ENCODE measurements at regions not wholly inside any gene's neighbourhood (a gene's known extent, or its start where the extent isn't known, plus 50 kb on each side); places are given as distances from the start of the nearest gene placed in this dataset.

- H3K9ac ChIP-seq (ENCODE audit: low read length): no peak overlapping the region
- no peak overlapping the region for H3K4me3 ChIP-seq (ENCODE audit: low read length)
- no peak overlapping the region for H3K27ac ChIP-seq (ENCODE audit: low read length)
- peaks cover 3% of the 10 kb centered on the region for H3K9me3 ChIP-seq (ENCODE audit: control insufficient read depth, low read depth, low read length)
- no peaks in the 10 kb centered on the region for H3K27me3 ChIP-seq (ENCODE audit: control insufficient read depth, insufficient read depth, low read length)
- H3K36me3 ChIP-seq (ENCODE audit: control insufficient read depth, low read depth, low read length): no peaks in the 10 kb centered on the region
- H3K4me1 ChIP-seq (ENCODE audit: control insufficient read depth, low read depth, low read length): no peaks in the 10 kb centered on the region
Observed at GRCh38 chr10:36236341-36236740, 594.2 kb upstream of the FZD8 start.

GRCh38 chr10:36232935-36233334 is 590.8 kb upstream of the FZD8 start:
- no peaks in the 10 kb centered on the region for H3K4me1 ChIP-seq (ENCODE audit: control insufficient read depth, low read depth, low read length)
- no peaks in the 10 kb centered on the region for H3K36me3 ChIP-seq (ENCODE audit: control insufficient read depth, low read depth, low read length)
- no peak overlapping the region for H3K9ac ChIP-seq (ENCODE audit: low read length)
- no peaks in the 10 kb centered on the region for H3K9me3 ChIP-seq (ENCODE audit: control insufficient read depth, low read depth, low read length)
- H3K27ac ChIP-seq (ENCODE audit: low read length): no peak overlapping the region
- no peaks in the 10 kb centered on the region for H3K27me3 ChIP-seq (ENCODE audit: control insufficient read depth, insufficient read depth, low read length)
- H3K4me3 ChIP-seq (ENCODE audit: low read length): no peak overlapping the region

GRCh38 chr10:36224431-36224985 is 582.4 kb upstream of the FZD8 start:
- Histone ChIP-seq H3K9ac (ENCODE audit: low read length) (no peak overlapping the region), H3K9me3 (ENCODE audit: control insufficient read depth, low read depth, low read length) (no peaks in the 10 kb centered on the region)

GRCh38 chr10:36221101-36221500 is 579.0 kb upstream of the FZD8 start:
- no peaks in the 10 kb centered on the region for H3K36me3 ChIP-seq (ENCODE audit: control insufficient read depth, low read depth, low read length)
- H3K27me3 ChIP-seq (ENCODE audit: control insufficient read depth, insufficient read depth, low read length): no peaks in the 10 kb centered on the region
- no peak overlapping the region for H3K27ac ChIP-seq (ENCODE audit: low read length)
- H3K9me3 ChIP-seq (ENCODE audit: control insufficient read depth, low read depth, low read length): no peaks in the 10 kb centered on the region
- no peak overlapping the region for H3K9ac ChIP-seq (ENCODE audit: low read length)
- no peak overlapping the region for H3K4me3 ChIP-seq (ENCODE audit: low read length)
- H3K4me1 ChIP-seq (ENCODE audit: control insufficient read depth, low read depth, low read length): no peaks in the 10 kb centered on the region

More at GRCh38 chr10:36224431-36224985, 582.4 kb upstream of the FZD8 start:
- no peaks in the 10 kb centered on the region for H3K27me3 ChIP-seq (ENCODE audit: control insufficient read depth, insufficient read depth, low read length)
- no peaks in the 10 kb centered on the region for H3K4me1 ChIP-seq (ENCODE audit: control insufficient read depth, low read depth, low read length)
- no peak overlapping the region for H3K27ac ChIP-seq (ENCODE audit: low read length)
- H3K4me3 ChIP-seq (ENCODE audit: low read length): no peak overlapping the region
- H3K36me3 ChIP-seq (ENCODE audit: control insufficient read depth, low read depth, low read length): no peaks in the 10 kb centered on the region

GRCh38 chr10:36220151-36220550 is 578.1 kb upstream of the FZD8 start:
- Histone ChIP-seq H3K27ac (ENCODE audit: low read length) (no peak overlapping the region), H3K9ac (ENCODE audit: low read length) (no peak overlapping the region), H3K9me3 (ENCODE audit: control insufficient read depth, low read depth, low read length) (no peaks in the 10 kb centered on the region), H3K36me3 (ENCODE audit: control insufficient read depth, low read depth, low read length) (no peaks in the 10 kb centered on the region), H3K27me3 (ENCODE audit: control insufficient read depth, insufficient read depth, low read length) (no peaks in the 10 kb centered on the region), H3K4me3 (ENCODE audit: low read length) (no peak overlapping the region), H3K4me1 (ENCODE audit: control insufficient read depth, low read depth, low read length) (no peaks in the 10 kb centered on the region)

GRCh38 chr10:36211856-36212255 is 569.8 kb upstream of the FZD8 start:
- H3K4me3 ChIP-seq (ENCODE audit: low read length): no peak overlapping the region
- no peaks in the 10 kb centered on the region for H3K27me3 ChIP-seq (ENCODE audit: control insufficient read depth, insufficient read depth, low read length)
- no peaks in the 10 kb centered on the region for H3K9me3 ChIP-seq (ENCODE audit: control insufficient read depth, low read depth, low read length)
- no peaks in the 10 kb centered on the region for H3K36me3 ChIP-seq (ENCODE audit: control insufficient read depth, low read depth, low read length)
- no peak overlapping the region for H3K9ac ChIP-seq (ENCODE audit: low read length)
- no peak overlapping the region for H3K27ac ChIP-seq (ENCODE audit: low read length)
- no peaks in the 10 kb centered on the region for H3K4me1 ChIP-seq (ENCODE audit: control insufficient read depth, low read depth, low read length)

GRCh38 chr10:36209480-36209879 is 567.4 kb upstream of the FZD8 start:
- Histone ChIP-seq H3K4me3 (ENCODE audit: low read length) (no peak overlapping the region), H3K27ac (ENCODE audit: low read length) (no peak overlapping the region), H3K4me1 (ENCODE audit: control insufficient read depth, low read depth, low read length) (no peaks in the 10 kb centered on the region), H3K9ac (ENCODE audit: low read length) (no peak overlapping the region), H3K9me3 (ENCODE audit: control insufficient read depth, low read depth, low read length) (no peaks in the 10 kb centered on the region), H3K27me3 (ENCODE audit: control insufficient read depth, insufficient read depth, low read length) (no peaks in the 10 kb centered on the region), H3K36me3 (ENCODE audit: control insufficient read depth, low read depth, low read length) (no peaks in the 10 kb centered on the region)

GRCh38 chr10:36202881-36203280 is 560.8 kb upstream of the FZD8 start:
- Histone ChIP-seq H3K27ac (ENCODE audit: low read length) (no peak overlapping the region), H3K36me3 (ENCODE audit: control insufficient read depth, low read depth, low read length) (no peaks in the 10 kb centered on the region), H3K9ac (ENCODE audit: low read length) (no peak overlapping the region), H3K9me3 (ENCODE audit: control insufficient read depth, low read depth, low read length) (no peaks in the 10 kb centered on the region), H3K4me3 (ENCODE audit: low read length) (no peak overlapping the region), H3K27me3 (ENCODE audit: control insufficient read depth, insufficient read depth, low read length) (no peaks in the 10 kb centered on the region), H3K4me1 (ENCODE audit: control insufficient read depth, low read depth, low read length) (no peaks in the 10 kb centered on the region)

GRCh38 chr10:36200577-36200976 is 558.5 kb upstream of the FZD8 start:
- Histone ChIP-seq H3K4me1 (ENCODE audit: control insufficient read depth, low read depth, low read length) (no peaks in the 10 kb centered on the region), H3K27me3 (ENCODE audit: control insufficient read depth, insufficient read depth, low read length) (no peaks in the 10 kb centered on the region), H3K9me3 (ENCODE audit: control insufficient read depth, low read depth, low read length) (no peaks in the 10 kb centered on the region), H3K36me3 (ENCODE audit: control insufficient read depth, low read depth, low read length) (no peaks in the 10 kb centered on the region), H3K4me3 (ENCODE audit: low read length) (no peak overlapping the region), H3K27ac (ENCODE audit: low read length) (no peak overlapping the region), H3K9ac (ENCODE audit: low read length) (no peak overlapping the region)

GRCh38 chr10:36198322-36198721 is 556.2 kb upstream of the FZD8 start:
- no peaks in the 10 kb centered on the region for H3K36me3 ChIP-seq (ENCODE audit: control insufficient read depth, low read depth, low read length)
- no peaks in the 10 kb centered on the region for H3K9me3 ChIP-seq (ENCODE audit: control insufficient read depth, low read depth, low read length)
- no peaks in the 10 kb centered on the region for H3K27me3 ChIP-seq (ENCODE audit: control insufficient read depth, insufficient read depth, low read length)
- no peak overlapping the region for H3K9ac ChIP-seq (ENCODE audit: low read length)
- H3K27ac ChIP-seq (ENCODE audit: low read length): no peak overlapping the region
- H3K4me1 ChIP-seq (ENCODE audit: control insufficient read depth, low read depth, low read length): peaks cover 14% of the 10 kb centered on the region
- no peak overlapping the region for H3K4me3 ChIP-seq (ENCODE audit: low read length)

- no peak overlapping the region for H3K4me3 ChIP-seq (ENCODE audit: low read length)
- peaks cover 10% of the 10 kb centered on the region for H3K9me3 ChIP-seq (ENCODE audit: control insufficient read depth, low read depth, low read length)
Observed at GRCh38 chr10:36195364-36195763, 553.3 kb upstream of the FZD8 start.

GRCh38 chr10:36194276-36194675 is 552.2 kb upstream of the FZD8 start:
- no peaks in the 10 kb centered on the region for H3K36me3 ChIP-seq (ENCODE audit: control insufficient read depth, low read depth, low read length)
- H3K27ac ChIP-seq (ENCODE audit: low read length): no peak overlapping the region
- peaks cover 10% of the 10 kb centered on the region for H3K9me3 ChIP-seq (ENCODE audit: control insufficient read depth, low read depth, low read length)
- H3K4me1 ChIP-seq (ENCODE audit: control insufficient read depth, low read depth, low read length): peaks cover 14% of the 10 kb centered on the region
- no peak overlapping the region for H3K4me3 ChIP-seq (ENCODE audit: low read length)
- H3K27me3 ChIP-seq (ENCODE audit: control insufficient read depth, insufficient read depth, low read length): no peaks in the 10 kb centered on the region
- no peak overlapping the region for H3K9ac ChIP-seq (ENCODE audit: low read length)

More at GRCh38 chr10:36195364-36195763, 553.3 kb upstream of the FZD8 start:
- Histone ChIP-seq H3K27me3 (ENCODE audit: control insufficient read depth, insufficient read depth, low read length) (no peaks in the 10 kb centered on the region), H3K27ac (ENCODE audit: low read length) (no peak overlapping the region), H3K36me3 (ENCODE audit: control insufficient read depth, low read depth, low read length) (no peaks in the 10 kb centered on the region), H3K4me1 (ENCODE audit: control insufficient read depth, low read depth, low read length) (peaks cover 14% of the 10 kb centered on the region), H3K9ac (ENCODE audit: low read length) (no peak overlapping the region)
